Left hindlimb (tissue), 1 donor: ENCODE measurements at regions not wholly inside any gene's neighbourhood (a gene's known extent, or its start where the extent isn't known, plus 50 kb on each side); places are given as distances from the start of the nearest gene placed in this dataset.

Experiments
- DNase-seq: peaks from one replicate; pipeline ENCODE4 v3.0.0-alpha.2; 2018

GRCh38 chr4:99712099-99712498 is 54.5 kb upstream of the C4orf54 start:
- no peak for DNase-seq

- no peak for DNase-seq
Measured at GRCh38 chr4:99711657-99712056, 54.0 kb upstream of the C4orf54 start.

GRCh38 chr4:99710681-99711345 is 53.2 kb upstream of the C4orf54 start:
- no peak for DNase-seq

GRCh38 chr4:99710020-99710419 is 52.4 kb upstream of the C4orf54 start:
- DNase-seq = no peak

- DNase-seq = no peak
Measured at GRCh38 chr4:99708551-99708950, 50.9 kb upstream of the C4orf54 start.
